GDM1 (cell line): ENCODE measurements at regions not wholly inside any gene's neighbourhood (a gene's known extent, or its start where the extent isn't known, plus 50 kb on each side); places are given as distances from the start of the nearest gene placed in this dataset.
"Not testable (repeated sequence)": the region's sequence is repeated elsewhere in the genome, so short reads cannot be mapped to it uniquely, and the experiment has no call there.

Experiments
- DNase-seq: peaks from one replicate; lab custom pipeline; 2025; lab: John Stamatoyannopoulos, UW

DNA sequence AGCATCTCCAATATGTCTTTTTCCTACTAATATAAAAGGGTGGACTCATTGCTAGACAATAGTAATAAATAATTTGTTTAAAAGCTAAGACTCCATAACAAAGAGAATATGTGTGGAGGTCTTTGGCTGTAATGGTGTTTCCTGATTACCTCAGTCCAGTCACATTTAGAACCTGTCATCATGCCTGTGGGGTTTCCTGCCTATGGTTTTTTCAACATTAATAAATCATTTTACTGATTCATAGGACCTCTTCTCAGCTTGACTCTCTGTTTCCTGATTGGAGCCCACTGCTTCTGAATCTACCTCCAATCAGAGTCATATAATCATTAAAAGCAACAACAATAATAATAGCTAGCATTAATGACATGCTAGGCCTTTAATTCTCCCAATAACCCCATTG lies 52.4 kb upstream of the GNAI1 start:
- no peak for DNase-seq

DNA sequence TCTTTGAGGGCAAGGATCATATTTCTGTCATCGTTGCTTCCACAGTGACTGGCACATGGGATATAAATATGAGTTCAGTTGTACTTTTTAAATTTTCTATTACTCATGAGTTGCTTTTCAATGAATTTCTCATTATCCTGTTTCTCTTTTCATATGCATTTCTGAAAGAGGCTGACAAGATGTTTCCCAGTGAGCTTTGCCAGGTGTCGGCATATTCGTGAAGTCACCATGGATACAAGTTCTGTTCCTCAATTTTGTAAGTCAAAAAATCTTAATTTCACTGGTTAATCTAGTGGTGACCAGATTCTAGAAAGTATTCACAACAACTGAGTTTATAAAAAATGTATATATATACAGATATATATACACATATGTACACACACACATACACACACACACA lies 55.7 kb upstream of the GNAI1 start:
- DNase-seq: no peak

GRCh38 chr7:80078159-80078731 lies 56.4 kb upstream of the GNAI1 start:
- no peak for DNase-seq

DNA sequence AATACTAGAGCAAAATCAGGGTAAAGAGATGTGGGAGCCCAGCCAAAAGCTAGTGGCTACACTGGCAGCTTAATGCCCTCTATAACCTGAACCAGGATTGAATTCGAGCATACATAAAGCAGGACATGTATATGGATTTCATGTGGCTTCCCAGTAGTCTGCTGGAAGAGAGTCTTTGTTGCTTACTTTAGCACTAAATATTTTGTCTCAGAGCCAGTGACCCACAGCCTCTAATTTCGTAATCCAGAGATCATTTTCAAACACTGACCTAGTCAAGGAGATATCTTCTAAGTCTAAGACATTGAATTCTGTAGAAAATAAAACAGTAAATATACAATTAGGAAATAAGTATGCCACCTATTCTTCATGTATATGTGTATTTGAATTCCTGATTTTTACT lies 64.2 kb upstream of the GNAI1 start:
- DNase-seq: no peak

- no peak for DNase-seq
Measured at GRCh38 chr7:80066639-80067038, 68.0 kb upstream of the GNAI1 start.

GRCh38 chr7:80063834-80064233 lies 70.8 kb upstream of the GNAI1 start:
- DNase-seq: no peak

DNA sequence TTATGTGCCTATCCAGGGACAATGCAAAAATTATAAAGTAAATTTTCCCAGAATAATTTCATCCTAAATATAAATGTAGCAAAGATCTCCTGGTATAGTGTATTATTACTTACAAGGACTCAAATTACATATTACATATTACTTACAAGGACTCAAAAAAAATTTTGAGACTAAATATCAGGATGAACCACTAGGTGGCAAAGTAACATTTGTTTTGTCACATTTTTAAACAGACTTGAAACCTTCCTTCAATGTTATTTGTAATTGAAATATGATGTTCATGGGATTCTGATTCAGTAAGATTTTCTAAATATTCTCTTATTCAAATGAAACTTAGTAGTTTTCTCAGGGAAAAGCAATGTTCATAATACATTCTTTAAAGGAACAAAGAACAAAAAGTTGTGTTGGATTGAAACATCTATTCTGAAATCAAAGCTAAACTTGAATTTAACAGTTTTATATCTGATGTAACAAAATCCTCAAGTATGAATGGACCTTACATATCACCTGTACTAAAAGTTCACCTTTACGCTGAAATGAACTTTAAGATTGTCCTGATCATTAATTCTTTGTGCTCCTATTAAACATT lies 74.3 kb upstream of the GNAI1 start:
- DNase-seq: peak; percentile 24

DNA sequence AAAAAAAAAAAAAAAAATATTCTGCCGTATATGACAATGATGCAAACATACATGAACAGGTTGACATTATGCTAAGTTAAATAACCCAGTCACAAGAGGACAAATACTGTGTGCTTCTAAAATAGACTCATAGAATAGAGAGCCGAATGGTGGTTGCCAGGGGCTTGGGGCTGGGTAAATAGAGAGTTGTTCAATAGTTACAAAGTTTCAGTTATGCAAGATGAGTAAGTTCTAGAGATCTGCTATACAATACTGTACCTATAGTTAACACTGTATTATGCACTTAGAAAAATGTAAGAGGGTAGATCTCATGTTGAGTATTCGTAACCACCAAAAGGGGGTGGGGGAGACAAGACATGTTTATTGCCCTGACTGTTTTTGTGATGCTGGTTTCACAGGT lies 77.1 kb upstream of the GNAI1 start:
- DNase-seq: no peak

GRCh38 chr7:80054356-80054755 lies 80.3 kb upstream of the GNAI1 start:
- DNase-seq: no peak

DNA sequence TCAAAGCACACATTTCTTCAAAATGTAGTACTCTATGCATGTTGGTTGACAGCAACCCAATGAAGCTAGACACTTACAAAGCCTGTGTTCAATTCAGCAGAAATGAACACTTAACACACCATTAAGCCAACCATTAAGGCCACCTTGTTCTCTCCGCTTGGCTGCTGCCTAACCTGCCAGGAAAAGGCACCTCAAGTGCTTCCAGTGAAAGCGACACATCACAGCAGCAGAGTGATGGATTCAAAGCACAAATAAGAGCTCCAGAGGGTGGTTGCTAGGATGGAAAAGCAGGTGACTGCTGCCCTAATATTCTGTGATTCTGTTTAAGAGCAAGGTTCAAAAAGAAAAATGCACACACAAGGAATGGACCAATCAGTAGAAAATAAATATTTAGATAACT lies 81.5 kb upstream of the GNAI1 start:
- no peak for DNase-seq

GRCh38 chr7:80047856-80048459 lies 86.7 kb upstream of the GNAI1 start:
- DNase-seq: no peak

DNA sequence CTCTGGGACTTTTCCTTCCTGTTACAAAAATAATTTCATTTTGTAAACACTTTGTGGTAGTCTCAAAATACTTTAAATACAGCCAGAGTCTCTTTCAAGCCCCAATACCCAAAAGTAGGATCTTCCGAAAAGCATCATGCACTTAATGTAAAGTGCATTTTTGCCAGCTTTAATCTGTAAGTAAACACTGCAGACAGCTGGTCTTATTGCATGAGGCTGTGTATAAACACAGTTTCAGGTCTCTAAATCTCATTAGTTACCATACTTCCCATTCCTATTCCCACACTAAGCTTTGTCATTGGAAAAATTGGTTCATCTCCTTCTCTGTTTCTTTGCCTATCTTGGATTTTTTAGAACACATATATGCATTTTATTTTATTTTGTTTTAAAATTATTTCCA lies 87.6 kb upstream of the GNAI1 start:
- no peak for DNase-seq

- no peak for DNase-seq
Measured at GRCh38 chr7:80044796-80045195, 89.8 kb upstream of the GNAI1 start.

DNA sequence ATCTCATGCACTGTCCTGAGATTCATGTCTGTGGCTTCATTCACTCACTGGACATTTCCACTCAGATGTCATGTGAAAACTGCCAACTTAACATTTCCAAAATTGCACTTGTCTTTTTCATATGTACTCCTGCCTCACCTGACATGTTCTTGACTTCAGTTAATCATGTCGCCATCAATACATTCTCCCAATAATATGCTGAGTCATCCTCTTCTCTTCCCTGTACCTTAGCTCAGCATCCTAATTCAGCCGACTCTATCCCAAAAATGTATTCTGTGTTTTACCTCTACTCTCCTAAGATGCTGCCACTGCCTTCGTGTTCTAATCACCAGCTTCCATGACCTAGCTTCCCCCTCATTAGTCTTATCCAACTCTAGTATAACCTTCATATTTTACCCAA lies 93.9 kb upstream of the GNAI1 start:
- DNase-seq: no peak

GRCh38 chr7:80040335-80040734 lies 94.3 kb upstream of the GNAI1 start:
- DNase-seq: no peak

- no peak for DNase-seq
Measured at GRCh38 chr7:80039251-80039884, 95.3 kb upstream of the GNAI1 start.

DNA sequence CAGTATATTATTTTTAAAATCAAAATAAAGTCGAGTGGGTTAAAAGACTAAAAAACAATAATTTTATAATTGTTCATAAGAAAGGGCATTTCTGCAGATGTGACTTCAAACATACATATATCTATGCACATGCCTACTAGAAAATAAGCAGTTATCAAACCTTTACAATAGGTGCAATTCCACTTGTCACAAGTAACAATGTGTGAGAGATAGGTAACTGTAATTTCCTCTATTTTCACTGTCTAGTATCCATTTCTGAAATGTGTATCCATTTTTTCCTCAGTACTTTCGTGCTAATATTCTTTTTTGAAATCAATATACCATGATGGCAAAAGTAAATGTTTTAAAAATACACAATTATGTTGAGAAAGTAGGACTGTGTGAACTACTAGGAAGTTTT lies 96.9 kb upstream of the GNAI1 start:
- DNase-seq: no peak

DNA sequence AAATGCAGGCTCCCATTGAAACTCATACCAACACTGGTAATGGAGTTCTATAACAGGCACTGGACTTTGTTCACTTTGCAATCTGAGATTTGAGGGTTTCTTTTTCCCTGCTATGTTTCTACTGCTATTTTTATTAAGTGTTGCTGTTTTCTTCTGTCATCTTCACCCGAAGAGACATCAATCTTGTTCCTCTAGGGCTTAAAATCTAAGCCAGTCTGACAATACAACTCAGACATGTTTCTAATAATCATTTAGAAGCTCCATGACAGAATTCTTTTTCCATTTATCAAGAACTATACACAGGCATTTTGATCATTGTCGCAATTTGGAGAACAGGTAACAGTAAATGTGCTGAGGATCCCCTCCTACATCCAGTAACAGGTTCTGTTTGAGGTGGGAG lies 98.5 kb upstream of the GNAI1 start:
- no peak for DNase-seq

DNA sequence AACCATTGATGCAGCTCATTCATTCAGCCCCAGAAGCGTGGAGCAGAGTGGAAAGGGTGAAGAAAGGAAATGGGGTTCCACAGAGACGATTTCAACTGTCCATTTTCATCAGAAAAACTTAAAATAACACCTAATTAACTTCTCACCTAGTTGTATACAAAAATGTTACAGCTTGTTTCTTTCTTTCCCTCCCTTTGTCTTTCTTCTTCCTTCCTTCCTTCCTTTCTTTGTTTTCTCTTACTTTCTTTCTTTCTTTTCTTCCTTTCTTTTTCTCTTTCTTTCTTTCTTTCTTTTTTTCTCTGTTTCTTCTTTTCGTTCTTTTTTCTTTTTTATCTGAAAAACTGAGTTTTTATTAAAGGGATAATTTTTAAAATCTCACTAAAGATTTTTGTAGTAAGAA lies 105.9 kb upstream of the GNAI1 start:
- DNase-seq: no peak

DNA sequence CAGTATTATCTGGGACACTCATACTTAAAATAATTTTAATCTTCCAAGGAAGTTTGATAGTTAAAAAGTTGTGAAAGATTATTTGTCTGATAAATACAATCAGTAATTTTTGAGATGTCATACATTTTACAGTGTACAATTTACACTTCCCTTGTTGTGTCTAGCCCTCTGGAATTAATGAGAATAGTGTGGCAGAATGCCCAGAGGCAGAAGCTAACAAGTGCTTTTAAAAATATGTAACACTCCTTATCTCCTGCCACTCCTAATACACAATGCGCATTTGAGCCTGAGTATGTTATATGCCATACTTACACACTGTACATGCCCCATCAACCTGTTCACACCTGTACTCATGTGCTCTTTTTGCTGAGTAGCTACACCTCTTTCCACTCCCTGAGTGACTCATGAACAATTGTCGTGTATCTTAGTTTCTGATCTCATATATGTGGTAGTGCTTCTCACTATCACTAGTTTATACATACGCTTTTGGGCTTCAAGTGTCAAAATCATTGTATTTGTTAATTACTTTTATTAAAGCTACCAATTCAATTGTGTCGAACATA lies 106.9 kb upstream of the GNAI1 start:
- DNase-seq: no peak

DNA sequence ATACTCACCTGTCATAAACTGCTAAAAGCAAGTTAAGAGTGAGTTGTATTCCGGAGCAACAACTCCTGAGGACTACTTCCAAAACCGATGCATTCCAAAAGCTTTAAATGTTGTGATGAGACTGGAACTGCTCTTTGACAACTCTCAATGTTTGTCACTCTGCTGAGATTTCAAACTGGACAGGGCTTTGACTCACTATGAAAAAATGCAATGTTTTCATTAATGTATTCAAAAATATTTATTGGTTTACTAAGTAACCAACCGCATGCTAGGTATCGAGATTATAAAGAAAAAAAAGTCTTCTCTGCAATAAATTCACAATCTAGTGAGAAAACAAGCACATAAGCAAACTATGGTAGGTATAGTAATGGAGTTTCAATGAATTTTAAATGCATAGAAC lies 107.9 kb upstream of the GNAI1 start:
- DNase-seq: no peak

DNA sequence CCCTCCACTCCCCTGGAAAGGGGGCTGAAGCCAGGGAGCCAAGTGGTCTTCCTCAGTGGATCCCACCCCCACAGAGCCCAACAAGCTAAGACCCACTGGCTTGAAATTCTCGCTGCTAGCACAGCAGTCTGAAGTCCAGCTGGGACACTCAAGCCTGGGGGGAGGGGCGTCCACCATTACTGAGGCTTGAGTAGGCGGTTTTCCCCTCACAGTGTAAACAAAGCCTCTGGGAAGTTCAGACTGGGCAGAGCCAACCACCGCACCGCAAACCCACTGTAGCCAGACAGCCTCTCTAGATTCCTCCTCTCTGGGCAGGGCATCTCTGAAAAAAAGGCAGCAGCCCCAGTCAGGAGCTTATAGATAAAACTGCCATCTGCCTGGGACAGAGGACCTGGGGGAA lies 114.4 kb upstream of the GNAI1 start:
- DNase-seq: not testable (repeated sequence)

DNA sequence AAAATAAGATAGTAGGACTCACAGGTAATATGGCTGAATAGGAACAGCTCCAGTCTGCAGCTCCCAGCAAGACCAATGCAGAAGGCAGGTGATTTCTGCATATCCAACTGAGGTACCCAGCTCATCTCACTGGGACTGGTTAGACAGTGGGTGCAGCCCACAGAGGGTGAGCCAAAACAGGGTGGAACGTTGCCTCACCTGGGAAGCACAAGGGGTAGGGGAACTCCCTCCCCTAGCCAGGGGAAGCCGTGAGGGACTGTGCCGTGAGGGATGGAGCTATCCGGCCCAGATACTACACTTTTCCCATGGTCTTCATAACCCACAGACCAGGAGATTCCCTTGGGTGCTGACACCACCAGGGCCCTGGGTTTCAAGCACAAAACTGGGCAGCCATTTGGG lies 114.8 kb upstream of the GNAI1 start:
- not testable (repeated sequence) for DNase-seq
